NCI-H2081 treated with DMSO at 0.1 percent for 48 hours (cell line): ENCODE measurements at regions not wholly inside any gene's neighbourhood (a gene's known extent, or its start where the extent isn't known, plus 50 kb on each side); places are given as distances from the start of the nearest gene placed in this dataset.
"Not testable (repeated sequence)": the region's sequence is repeated elsewhere in the genome, so short reads cannot be mapped to it uniquely, and the experiment has no call there.

Experiments
- DNase-seq: peaks from one replicate; lab custom pipeline; 2025; lab: John Stamatoyannopoulos, UW

GRCh38 chr2:137886083-137886831, 78.0 kb upstream of the HNMT start:
- no peak for DNase-seq

GRCh38 chr2:137888845-137889244, 75.4 kb upstream of the HNMT start:
- no peak for DNase-seq

- peak; percentile 83 for DNase-seq
Measured at GRCh38 chr2:137892739-137893138, 71.5 kb upstream of the HNMT start.

GRCh38 chr2:137893145-137893544, 71.1 kb upstream of the HNMT start:
- no peak for DNase-seq

GRCh38 chr2:137896467-137896866, 67.8 kb upstream of the HNMT start:
- no peak for DNase-seq

- no peak for DNase-seq
Measured at GRCh38 chr2:137897082-137897481, 67.2 kb upstream of the HNMT start.

- no peak for DNase-seq
Measured at GRCh38 chr2:137900421-137901141, 63.7 kb upstream of the HNMT start.

- DNase-seq: no peak
Measured at GRCh38 chr2:137910641-137911040, 53.6 kb upstream of the HNMT start.

GRCh38 chr2:137912371-137912770, 51.9 kb upstream of the HNMT start:
- no peak for DNase-seq

- no peak for DNase-seq
Measured at GRCh38 chr2:137913169-137913568, 51.1 kb upstream of the HNMT start.

GRCh38 chr2:137913648-137914047, 50.6 kb upstream of the HNMT start:
- DNase-seq: not testable (repeated sequence)
